Astrocyte of the spinal cord (primary cell): ENCODE measurements at regions not wholly inside any gene's neighbourhood (a gene's known extent, or its start where the extent isn't known, plus 50 kb on each side); places are given as distances from the start of the nearest gene placed in this dataset.

Experiments
- DNase-seq: peaks from one replicate; pipeline ENCODE4 v3.0.0; 2011; ENCODE audit warnings: low read depth, low spot score
- H3K4me3 ChIP-seq: 2 replicates; pipeline ENCODE4 v1.5.1; 2011; ENCODE audit warnings: low read depth, mild to moderate bottlenecking, low read length, moderate library complexity
- CTCF ChIP-seq: IDR thresholded peaks from 2 replicates; pipeline ENCODE4 v1.5.1; 2012; ENCODE audit warnings: low read depth, mild to moderate bottlenecking, low read length, inconsistent platforms
- in situ Hi-C: cut with HindIII; loops from 2 replicates; pipeline ENCODE4 v1.10.0; 2017; ENCODE audit warnings: low sequenced_read_pairs

- no peak overlapping the region for H3K4me3 ChIP-seq
- TF ChIP-seq CTCF: no peak
- in situ Hi-C loops: no loop called here
- DNase-seq: peak; percentile 41
Observed at GRCh38 chr10:53140506-53140905, 367.9 kb upstream of the MBL2 start.

- no peak for TF ChIP-seq CTCF
- no peak overlapping the region for H3K4me3 ChIP-seq
- no peak for DNase-seq
- in situ Hi-C loops: no loop called here
Observed at GRCh38 chr10:53135897-53136253, 363.3 kb upstream of the MBL2 start.

GRCh38 chr10:53135213-53135896 lies 362.8 kb upstream of the MBL2 start:
- TF ChIP-seq CTCF: no peak
- H3K4me3 ChIP-seq: no peak overlapping the region
- in situ Hi-C loops: no loop called here
- DNase-seq: no peak

- TF ChIP-seq CTCF: no peak
- no peak overlapping the region for H3K4me3 ChIP-seq
- no peak for DNase-seq
- in situ Hi-C loops: no loop called here
Observed at GRCh38 chr10:53134050-53134449, 361.5 kb upstream of the MBL2 start.

GRCh38 chr10:53130337-53130736 lies 357.8 kb upstream of the MBL2 start:
- no peak for DNase-seq
- no peak overlapping the region for H3K4me3 ChIP-seq
- in situ Hi-C loops: no loop called here
- no peak for TF ChIP-seq CTCF

GRCh38 chr10:53127686-53128085 lies 355.1 kb upstream of the MBL2 start:
- no peak for DNase-seq
- TF ChIP-seq CTCF: no peak
- in situ Hi-C loops: no loop called here
- no peak overlapping the region for H3K4me3 ChIP-seq
